ENCODE measurements at regions not wholly inside any gene's neighbourhood (a gene's known extent, or its start where the extent isn't known, plus 50 kb on each side); places are given as distances from the start of the nearest gene placed in this dataset.

GRCh38 chr5:30878746-30879145 is 314.7 kb upstream of the CDH6 start:
- Histone ChIP-seq H4K91ac (ENCODE audit: low read length) (no peak overlapping the region), H3K18ac (ENCODE audit: low read depth in 1 of 2, low read length in 2 of 2) (no peak overlapping the region), H3K9ac (ENCODE audit: low read length) (no peak overlapping the region), H2BK5ac (ENCODE audit: low read depth, low read length, poor library complexity, severe bottlenecking) (no peak overlapping the region), H2AK5ac (ENCODE audit: low read length, severe bottlenecking) (no peak overlapping the region), H3K9me3 (ENCODE audit: control insufficient read depth, low read length) (no peaks in the 10 kb centered on the region), H3K27me3 (ENCODE audit: control insufficient read depth in 1 of 2, insufficient read depth in 1 of 2, low read length in 2 of 2) (no peaks in the 10 kb centered on the region), H3K4ac (ENCODE audit: low read depth in 1 of 2, low read length in 2 of 2) (no peak overlapping the region), H2AFZ (ENCODE audit: low read depth, low read length) (no peak overlapping the region), H3K23ac (ENCODE audit: low read length in 2 of 2) (no peak overlapping the region), H2BK15ac (ENCODE audit: low read depth, poor library complexity, severe bottlenecking) (no peak overlapping the region), H3K4me1 (ENCODE audit: control insufficient read depth, insufficient read depth, low read depth, low read length) (no peaks in the 10 kb centered on the region), H3K4me3 (ENCODE audit: insufficient read depth in 1 of 2, low read depth in 1 of 2, low read length in 2 of 2) (no peak overlapping the region), H3K27ac (ENCODE audit: low read length, poor library complexity, severe bottlenecking) (no peak overlapping the region), H3K14ac (ENCODE audit: low read length in 2 of 2) (no peak overlapping the region), H3K36me3 (ENCODE audit: control insufficient read depth in 1 of 2, insufficient read depth in 2 of 2, low read depth in 1 of 2, low read length in 2 of 2) (no peaks in the 10 kb centered on the region), H4K8ac (ENCODE audit: low read length) (no peak overlapping the region), H3K79me1 (replicated peaks; ENCODE audit: low read length, poor library complexity, severe bottlenecking) (no peaks in the 10 kb centered on the region), H3K4me2 (ENCODE audit: low read length, poor library complexity, severe bottlenecking) (no peak overlapping the region), H2BK120ac (ENCODE audit: low read depth, low read length) (no peak overlapping the region), H2BK12ac (ENCODE audit: low read length in 2 of 2) (no peak overlapping the region)
- DNase-seq, result no peak
- WGBS, result 92% methylated on average over 1 of the region's 1 CpG

GRCh38 chr5:30878296-30878695 is 315.2 kb upstream of the CDH6 start:
- H3K23ac ChIP-seq (ENCODE audit: low read length in 2 of 2), result no peak overlapping the region
- no peak overlapping the region for H3K4me3 ChIP-seq (ENCODE audit: insufficient read depth in 1 of 2, low read depth in 1 of 2, low read length in 2 of 2)
- H3K4me1 ChIP-seq (ENCODE audit: control insufficient read depth, insufficient read depth, low read depth, low read length), result no peaks in the 10 kb centered on the region
- no peak overlapping the region for H3K18ac ChIP-seq (ENCODE audit: low read depth in 1 of 2, low read length in 2 of 2)
- no peak overlapping the region for H2BK12ac ChIP-seq (ENCODE audit: low read length in 2 of 2)
- no peaks in the 10 kb centered on the region for H3K36me3 ChIP-seq (ENCODE audit: control insufficient read depth in 1 of 2, insufficient read depth in 2 of 2, low read depth in 1 of 2, low read length in 2 of 2)
- H3K79me1 ChIP-seq (replicated peaks; ENCODE audit: low read length, poor library complexity, severe bottlenecking), result no peaks in the 10 kb centered on the region
- 78% methylated on average over 7 of the region's 10 CpGs for WGBS
- H2BK120ac ChIP-seq (ENCODE audit: low read depth, low read length), result no peak overlapping the region
- H4K8ac ChIP-seq (ENCODE audit: low read length), result no peak overlapping the region
- H3K27me3 ChIP-seq (ENCODE audit: control insufficient read depth in 1 of 2, insufficient read depth in 1 of 2, low read length in 2 of 2), result no peaks in the 10 kb centered on the region
- H2BK5ac ChIP-seq (ENCODE audit: low read depth, low read length, poor library complexity, severe bottlenecking), result no peak overlapping the region
- H4K91ac ChIP-seq (ENCODE audit: low read length), result no peak overlapping the region
- no peak overlapping the region for H3K4ac ChIP-seq (ENCODE audit: low read depth in 1 of 2, low read length in 2 of 2)
- H3K14ac ChIP-seq (ENCODE audit: low read length in 2 of 2), result no peak overlapping the region
- no peak overlapping the region for H2AK5ac ChIP-seq (ENCODE audit: low read length, severe bottlenecking)
- H3K4me2 ChIP-seq (ENCODE audit: low read length, poor library complexity, severe bottlenecking), result no peak overlapping the region
- H3K9me3 ChIP-seq (ENCODE audit: control insufficient read depth, low read length), result no peaks in the 10 kb centered on the region
- no peak overlapping the region for H2BK15ac ChIP-seq (ENCODE audit: low read depth, poor library complexity, severe bottlenecking)
- no peak overlapping the region for H3K27ac ChIP-seq (ENCODE audit: low read length, poor library complexity, severe bottlenecking)
- H3K9ac ChIP-seq (ENCODE audit: low read length), result no peak overlapping the region
- no peak overlapping the region for H2AFZ ChIP-seq (ENCODE audit: low read depth, low read length)
- DNase-seq, result no peak

- Histone ChIP-seq H3K18ac (ENCODE audit: low read depth in 1 of 2, low read length in 2 of 2) (no peak overlapping the region), H2BK120ac (ENCODE audit: low read depth, low read length) (no peak overlapping the region), H3K9ac (ENCODE audit: low read length) (no peak overlapping the region), H3K27ac (ENCODE audit: low read length, poor library complexity, severe bottlenecking) (no peak overlapping the region), H3K23ac (ENCODE audit: low read length in 2 of 2) (no peak overlapping the region), H3K27me3 (ENCODE audit: control insufficient read depth in 1 of 2, insufficient read depth in 1 of 2, low read length in 2 of 2) (no peaks in the 10 kb centered on the region), H3K4me2 (ENCODE audit: low read length, poor library complexity, severe bottlenecking) (no peak overlapping the region), H3K4me3 (ENCODE audit: insufficient read depth in 1 of 2, low read depth in 1 of 2, low read length in 2 of 2) (no peak overlapping the region), H3K4me1 (ENCODE audit: control insufficient read depth, insufficient read depth, low read depth, low read length) (no peaks in the 10 kb centered on the region), H3K79me1 (replicated peaks; ENCODE audit: low read length, poor library complexity, severe bottlenecking) (no peaks in the 10 kb centered on the region), H2AK5ac (ENCODE audit: low read length, severe bottlenecking) (no peak overlapping the region), H3K4ac (ENCODE audit: low read depth in 1 of 2, low read length in 2 of 2) (no peak overlapping the region), H2BK5ac (ENCODE audit: low read depth, low read length, poor library complexity, severe bottlenecking) (no peak overlapping the region), H2AFZ (ENCODE audit: low read depth, low read length) (no peak overlapping the region), H2BK15ac (ENCODE audit: low read depth, poor library complexity, severe bottlenecking) (no peak overlapping the region), H4K8ac (ENCODE audit: low read length) (no peak overlapping the region), H3K9me3 (ENCODE audit: control insufficient read depth, low read length) (no peaks in the 10 kb centered on the region), H3K14ac (ENCODE audit: low read length in 2 of 2) (no peak overlapping the region), H3K36me3 (ENCODE audit: control insufficient read depth in 1 of 2, insufficient read depth in 2 of 2, low read depth in 1 of 2, low read length in 2 of 2) (no peaks in the 10 kb centered on the region), H2BK12ac (ENCODE audit: low read length in 2 of 2) (no peak overlapping the region), H4K91ac (ENCODE audit: low read length) (no peak overlapping the region)
- WGBS, result 76% methylated on average over 8 of the region's 10 CpGs
- no peak for DNase-seq
These were observed 319.0 kb upstream of the CDH6 start for GRCh38 chr5:30874241-30875034.

DNA sequence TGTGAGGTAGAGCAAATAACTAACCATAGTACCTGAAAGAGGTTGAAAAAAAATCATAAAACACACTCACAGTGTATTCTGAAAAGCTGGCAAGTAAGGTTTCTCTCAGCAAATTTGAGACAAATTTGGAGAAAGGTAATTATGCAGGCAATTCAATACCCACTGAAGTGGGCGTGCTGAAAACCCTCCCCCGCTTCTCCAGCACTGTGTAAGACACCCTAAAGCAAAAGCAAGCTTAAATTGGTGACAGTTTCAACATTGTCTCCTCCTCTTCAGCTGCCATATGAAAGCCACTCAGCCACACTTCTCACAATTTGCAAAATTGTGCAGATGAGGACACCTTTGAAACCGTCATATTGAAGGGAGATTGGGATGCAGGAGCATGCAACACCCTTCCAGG is 322.3 kb upstream of the CDH6 start:
- H2BK5ac ChIP-seq (ENCODE audit: low read depth, low read length, poor library complexity, severe bottlenecking), result no peak overlapping the region
- no peak overlapping the region for H2AK5ac ChIP-seq (ENCODE audit: low read length, severe bottlenecking)
- H3K27ac ChIP-seq (ENCODE audit: low read length, poor library complexity, severe bottlenecking), result no peak overlapping the region
- peaks cover 3% of the 10 kb centered on the region for H3K9me3 ChIP-seq (ENCODE audit: control insufficient read depth, low read length)
- H3K4ac ChIP-seq (ENCODE audit: low read depth in 1 of 2, low read length in 2 of 2), result no peak overlapping the region
- 64% methylated on average over 3 of the region's 3 CpGs for WGBS
- no peak overlapping the region for H3K4me2 ChIP-seq (ENCODE audit: low read length, poor library complexity, severe bottlenecking)
- H3K79me1 ChIP-seq (replicated peaks; ENCODE audit: low read length, poor library complexity, severe bottlenecking), result no peaks in the 10 kb centered on the region
- H3K18ac ChIP-seq (ENCODE audit: low read depth in 1 of 2, low read length in 2 of 2), result no peak overlapping the region
- H3K14ac ChIP-seq (ENCODE audit: low read length in 2 of 2), result no peak overlapping the region
- no peaks in the 10 kb centered on the region for H3K27me3 ChIP-seq (ENCODE audit: control insufficient read depth in 1 of 2, insufficient read depth in 1 of 2, low read length in 2 of 2)
- H3K4me3 ChIP-seq (ENCODE audit: insufficient read depth in 1 of 2, low read depth in 1 of 2, low read length in 2 of 2), result no peak overlapping the region
- no peak overlapping the region for H3K9ac ChIP-seq (ENCODE audit: low read length)
- H3K36me3 ChIP-seq (ENCODE audit: control insufficient read depth in 1 of 2, insufficient read depth in 2 of 2, low read depth in 1 of 2, low read length in 2 of 2), result no peaks in the 10 kb centered on the region
- no peak overlapping the region for H4K91ac ChIP-seq (ENCODE audit: low read length)
- no peak overlapping the region for H2BK15ac ChIP-seq (ENCODE audit: low read depth, poor library complexity, severe bottlenecking)
- H3K4me1 ChIP-seq (ENCODE audit: control insufficient read depth, insufficient read depth, low read depth, low read length), result no peaks in the 10 kb centered on the region
- H2AFZ ChIP-seq (ENCODE audit: low read depth, low read length), result no peak overlapping the region
- no peak overlapping the region for H2BK120ac ChIP-seq (ENCODE audit: low read depth, low read length)
- H2BK12ac ChIP-seq (ENCODE audit: low read length in 2 of 2), result no peak overlapping the region
- no peak for DNase-seq
- H3K23ac ChIP-seq (ENCODE audit: low read length in 2 of 2), result no peak overlapping the region
- no peak overlapping the region for H4K8ac ChIP-seq (ENCODE audit: low read length)
